KBM-7 (cell line): ENCODE measurements at regions not wholly inside any gene's neighbourhood (a gene's known extent, or its start where the extent isn't known, plus 50 kb on each side); places are given as distances from the start of the nearest gene placed in this dataset.

ENCODE experiments used
- DNase-seq: peaks from one replicate; pipeline ENCODE4 v3.0.0-alpha.2; 2015
- in situ Hi-C: fragments of 300-500 bp; cut with MboI; formaldehyde crosslinking; loops from 2 replicates; pipeline ENCODE4 v1.14.3; 2020; ENCODE audit warnings: low sequenced_read_pairs, low pct_unique_long_range_greater_than_20kb, mixed read lengths

DNA sequence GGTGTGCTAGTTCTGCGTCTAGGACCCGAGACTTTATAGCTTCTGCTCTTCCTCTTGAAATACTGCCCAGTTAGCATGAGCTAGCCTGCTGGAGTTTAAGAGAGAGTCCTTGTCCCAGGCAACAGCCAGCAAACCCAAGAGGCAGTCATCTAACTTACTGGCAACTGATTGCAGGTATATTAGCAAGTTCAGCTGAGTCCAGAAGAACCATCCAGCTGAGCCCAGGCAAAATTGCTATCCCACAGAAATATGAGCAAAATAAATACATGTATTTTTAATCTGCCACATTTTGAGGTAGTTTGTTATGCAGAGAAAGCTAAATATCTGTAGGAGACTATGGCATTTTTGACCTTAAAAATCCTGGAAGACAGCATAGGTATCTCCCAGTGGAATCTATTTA, 174.4 kb upstream of the CMC1 start:
- no peak for DNase-seq
- in situ Hi-C loops: no loop called here

DNA sequence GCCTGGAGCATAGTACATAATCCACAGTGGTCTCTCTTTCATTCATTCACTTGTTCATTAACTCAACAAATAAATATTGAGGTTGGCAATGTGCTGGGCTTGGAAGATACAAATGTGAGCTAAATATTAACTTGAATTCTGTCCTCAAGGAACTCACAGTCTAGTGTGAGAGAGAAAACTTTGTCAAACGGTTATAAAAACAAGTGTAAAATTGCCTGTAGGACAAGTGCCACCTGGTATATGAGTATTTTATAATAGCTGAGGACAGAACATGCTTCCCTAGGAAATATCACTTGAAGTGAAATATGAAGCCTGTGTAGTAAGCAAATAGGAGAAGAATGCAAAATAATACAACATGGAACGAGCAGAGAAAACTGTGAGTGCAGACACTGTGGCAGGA, 173.1 kb upstream of the CMC1 start:
- DNase-seq: no peak
- in situ Hi-C loops: no loop called here

DNA sequence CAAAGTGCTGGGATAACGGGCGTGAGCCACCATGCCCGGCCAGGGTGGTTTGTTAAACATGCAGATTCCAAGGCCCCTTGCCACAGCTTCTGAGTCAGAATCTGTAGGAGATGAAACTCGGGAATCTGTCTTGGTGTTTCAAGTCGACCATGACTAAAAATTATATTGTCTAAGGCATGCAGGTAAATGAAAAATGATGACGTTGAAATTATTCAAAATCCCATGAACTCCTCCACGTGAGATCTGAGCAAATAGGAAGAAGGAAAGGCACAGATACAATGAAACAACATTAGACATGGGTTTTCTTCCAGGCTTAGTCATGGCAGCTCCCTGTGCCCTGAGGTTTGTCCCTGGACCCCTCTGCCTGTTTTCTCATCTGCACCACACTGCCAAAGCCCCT, 172.0 kb upstream of the CMC1 start:
- no peak for DNase-seq
- in situ Hi-C loops: no loop called here

GRCh38 chr3:28076246-28076645, 165.2 kb upstream of the CMC1 start:
- no peak for DNase-seq
- in situ Hi-C loops: no loop called here

- in situ Hi-C loops: no loop called here
- no peak for DNase-seq
These were observed 163.8 kb upstream of the CMC1 start for GRCh38 chr3:28077572-28077971.

DNA sequence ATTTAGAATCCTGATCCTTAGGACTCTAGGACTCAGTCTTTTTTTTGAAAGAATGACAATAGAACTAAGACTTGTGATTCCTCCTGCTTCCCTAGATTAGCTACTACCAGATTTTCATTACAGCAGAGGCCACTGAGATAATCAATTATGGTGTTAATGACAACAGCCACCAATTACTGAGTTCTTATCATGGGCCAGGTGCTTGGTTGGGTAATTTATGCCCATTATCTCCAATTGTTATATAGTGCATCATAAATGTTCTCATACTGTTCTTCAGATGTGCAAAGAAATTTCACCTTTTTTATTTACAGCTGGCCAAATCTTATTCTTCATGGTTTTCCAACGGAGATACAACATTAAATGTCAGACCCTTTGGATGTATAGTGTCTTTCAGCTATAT, 162.9 kb upstream of the CMC1 start:
- in situ Hi-C loops: no loop called here

GRCh38 chr3:28080716-28081115, 160.7 kb upstream of the CMC1 start:
- in situ Hi-C loops: no loop called here
- no peak for DNase-seq

More for the DNA sequence above, 162.9 kb upstream of the CMC1 start:
- no peak for DNase-seq

GRCh38 chr3:28081533-28081947, 159.9 kb upstream of the CMC1 start:
- DNase-seq: no peak
- in situ Hi-C loops: no loop called here

DNA sequence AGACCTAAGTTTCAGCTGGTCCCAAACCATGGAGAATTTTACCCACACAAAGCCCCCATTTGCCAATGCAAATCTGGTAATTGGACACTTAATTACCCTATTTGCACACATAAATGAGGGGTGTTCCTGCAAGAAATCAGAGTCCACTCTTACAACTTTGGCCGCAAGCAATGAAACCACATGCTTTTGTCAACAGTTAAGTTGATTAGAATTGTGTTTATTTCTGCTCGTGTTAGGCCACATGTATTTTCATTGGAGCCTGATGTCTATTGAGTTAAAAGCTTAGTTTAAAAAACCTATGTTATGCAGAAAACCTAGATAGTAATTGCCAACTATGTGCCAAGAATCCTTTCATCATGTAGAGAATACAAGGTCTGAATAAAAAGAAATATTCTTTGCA, 153.8 kb upstream of the CMC1 start:
- DNase-seq: no peak
- in situ Hi-C loops: no loop called here

DNA sequence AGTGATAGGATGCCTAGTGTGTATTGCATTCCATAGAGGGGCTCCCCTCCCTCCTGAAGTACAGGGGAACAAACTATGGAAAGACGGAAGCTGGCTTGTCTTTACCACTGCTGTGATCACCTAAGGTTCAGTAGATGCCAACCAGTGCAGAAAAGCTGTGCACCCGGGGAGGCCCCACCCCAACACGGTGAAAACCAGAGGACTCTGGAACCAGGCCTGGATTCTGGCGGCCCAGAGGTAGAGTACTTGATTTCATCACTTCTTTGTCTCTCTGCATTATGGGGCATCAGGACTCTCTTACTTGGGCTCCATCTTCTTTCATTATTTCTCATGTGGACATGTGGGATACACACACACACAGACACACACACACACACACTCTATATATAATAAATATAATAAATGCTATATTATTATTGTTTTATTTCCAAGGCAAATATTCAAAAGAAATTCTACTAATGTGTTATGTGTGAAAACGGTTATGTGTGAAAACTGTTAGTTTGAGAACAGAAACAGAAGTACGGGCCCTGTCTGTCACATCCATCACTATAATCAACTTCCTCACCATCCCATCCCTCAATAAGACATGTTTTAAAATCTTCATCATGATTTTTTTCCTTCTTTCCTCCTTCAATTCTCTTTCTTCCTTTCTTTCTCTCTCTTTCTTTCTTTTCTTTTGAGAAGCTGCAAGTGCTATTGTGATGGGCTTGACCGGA, 152.4 kb upstream of the CMC1 start:
- in situ Hi-C loops: no loop called here

DNA sequence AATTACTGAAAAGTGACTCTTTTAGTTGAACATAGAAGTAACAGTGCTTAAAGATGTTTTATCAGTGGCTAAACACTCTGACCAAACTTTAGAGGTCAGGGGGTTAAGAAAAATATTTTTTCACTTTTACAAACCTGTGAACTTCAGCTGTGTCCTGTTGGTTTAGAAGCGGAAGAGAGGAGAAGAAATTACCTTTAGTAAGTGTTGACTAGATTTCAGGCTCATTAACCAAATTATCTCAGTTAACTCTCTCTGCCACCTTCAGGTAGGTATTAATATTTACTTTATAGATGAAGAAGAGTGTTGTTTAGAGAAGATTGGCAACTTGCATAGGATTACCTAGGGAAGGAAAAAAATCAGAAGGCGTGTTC, 151.9 kb upstream of the CMC1 start:
- DNase-seq: no peak
- in situ Hi-C loops: no loop called here

More for the DNA sequence above, 152.4 kb upstream of the CMC1 start:
- DNase-seq: no peak

DNA sequence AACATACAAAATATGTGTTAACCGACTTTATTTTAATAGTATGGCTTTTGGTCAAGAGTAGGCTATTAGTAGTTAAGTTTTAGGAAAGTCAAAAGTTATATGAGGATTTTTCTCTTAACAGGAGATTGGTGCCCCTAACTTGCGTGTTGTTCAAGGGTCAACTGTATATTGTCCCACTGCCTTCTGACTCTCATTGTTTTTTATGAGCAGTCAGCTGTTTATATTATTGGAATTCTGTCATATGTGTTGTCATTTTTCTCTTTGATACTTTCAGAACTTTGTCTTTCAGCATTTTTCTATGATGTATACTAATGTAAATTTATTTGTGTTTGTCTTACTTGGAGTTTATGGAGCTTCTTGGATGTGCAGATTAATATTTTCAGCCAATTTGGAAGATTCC, 142.1 kb upstream of the CMC1 start:
- no peak for DNase-seq
- in situ Hi-C loops: no loop called here

- in situ Hi-C loops: no loop called here
- DNase-seq: no peak
These were observed 139.7 kb upstream of the CMC1 start for GRCh38 chr3:28101705-28102104.

DNA sequence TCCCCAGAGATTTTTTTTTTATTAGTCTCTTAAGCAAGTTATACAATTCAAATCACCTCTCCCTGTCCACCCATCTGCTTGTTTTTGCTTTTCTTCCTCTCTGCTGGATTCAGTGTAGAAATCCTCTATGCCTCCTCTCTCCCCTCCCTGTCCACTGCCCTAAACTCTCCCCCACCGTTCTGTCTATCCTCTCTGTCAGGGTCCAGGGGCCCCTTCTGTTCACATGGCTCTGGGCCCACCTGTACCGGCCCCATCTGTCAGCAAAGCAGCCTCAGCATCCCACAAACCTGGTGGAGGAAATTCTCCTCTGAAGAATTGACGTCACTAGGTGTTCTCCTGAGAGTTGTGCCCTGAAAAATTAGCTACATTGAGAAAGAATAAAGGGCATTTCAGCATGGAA, 137.6 kb upstream of the CMC1 start:
- in situ Hi-C loops: no loop called here
- DNase-seq: no peak

GRCh38 chr3:28104896-28105534, 136.4 kb upstream of the CMC1 start:
- in situ Hi-C loops: no loop called here
- DNase-seq: no peak

DNA sequence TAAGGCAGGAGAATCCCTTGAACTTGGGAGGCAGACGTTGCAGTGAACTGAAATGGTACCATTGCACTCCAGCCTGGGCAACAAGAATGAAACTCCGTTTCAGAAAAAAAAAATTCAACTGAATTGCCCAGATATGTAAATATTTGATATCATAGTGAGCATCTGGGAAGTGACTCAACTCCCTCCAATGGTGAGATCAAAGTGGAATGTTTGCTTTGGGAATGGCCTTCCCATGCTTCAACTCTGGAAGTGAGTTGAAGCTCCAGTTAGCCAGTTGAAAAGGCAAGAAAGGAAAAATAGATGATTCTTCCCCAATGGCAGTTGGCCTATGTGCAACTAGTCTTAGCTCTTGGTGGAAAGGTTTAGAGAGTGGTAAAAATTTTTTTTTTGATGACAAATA, 131.6 kb upstream of the CMC1 start:
- DNase-seq: no peak
- in situ Hi-C loops: no loop called here

- in situ Hi-C loops: no loop called here
- no peak for DNase-seq
These were observed 130.6 kb upstream of the CMC1 start for GRCh38 chr3:28110869-28111268.

GRCh38 chr3:28114893-28115292, 126.5 kb upstream of the CMC1 start:
- no peak for DNase-seq
- in situ Hi-C loops: no loop called here

DNA sequence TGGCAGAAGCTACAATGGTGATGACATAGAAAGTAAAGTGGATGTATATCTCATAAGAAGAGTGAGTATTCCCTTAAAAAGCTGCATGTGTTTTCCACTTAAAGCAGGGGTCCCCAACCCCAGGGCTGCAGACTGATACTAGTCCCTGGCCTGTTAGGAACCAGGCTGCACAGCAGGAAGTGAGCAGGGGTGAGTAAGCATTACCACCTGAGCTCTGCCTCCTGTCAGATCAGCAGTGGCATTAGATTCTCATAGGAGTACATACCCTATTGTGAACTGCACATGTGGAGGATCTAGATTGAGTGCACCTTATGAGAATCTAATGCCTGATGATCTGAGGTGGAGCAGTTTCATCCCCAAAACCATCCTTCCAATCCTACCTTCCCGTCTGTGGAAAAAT, 126.1 kb upstream of the CMC1 start:
- DNase-seq: no peak
- in situ Hi-C loops: no loop called here

GRCh38 chr3:28117598-28117997, 123.8 kb upstream of the CMC1 start:
- in situ Hi-C loops: no loop called here
- DNase-seq: no peak

GRCh38 chr3:28118087-28118486, 123.3 kb upstream of the CMC1 start:
- in situ Hi-C loops: no loop called here
- no peak for DNase-seq
